HCT116 (cell line): ENCODE measurements at regions not wholly inside any gene's neighbourhood (a gene's known extent, or its start where the extent isn't known, plus 50 kb on each side); places are given as distances from the start of the nearest gene placed in this dataset.
"Not testable (repeated sequence)": the region's sequence is repeated elsewhere in the genome, so short reads cannot be mapped to it uniquely, and the experiment has no call there.

ENCODE experiments used
- ATAC-seq: fragments of 200-7000 bp; cut with Tn5 transposase; 2 replicates; pipeline ENCODE4 v1.9.1; 2020; ENCODE audit warnings: mild to moderate bottlenecking, moderate library complexity
- BruUV-seq: library from RNA; stranded (reverse); fragments of 400-500 nt; replicated peaks from 2 replicates; lab custom pipeline; 2021; lab: Mats Ljungman, UMichigan
- CTCF ChIA-PET: fragments of 300-600 bp; sonication (Branson Sonifier 250); formaldehyde crosslinking; loops from one replicate; lab custom pipeline; 2021; ENCODE audit warnings: antibody characterized with exemption; lab: Charles Lee
- POLR2A ChIA-PET: fragments of 300-600, 350-600 bp; sonication (Branson Sonifier 250); formaldehyde crosslinking; loops from one replicate; lab custom pipeline; 2021; ENCODE audit warnings: antibody characterized with exemption; lab: Charles Lee
- RAD21 ChIA-PET, 2 experiments: fragments of 300-600 bp; sonication (Branson Sonifier 250); formaldehyde crosslinking; loops; one replicate each; lab custom pipeline; 2023; ENCODE audit warnings: low total read pairs in 2 of 2; ENCODE audit not compliant: uncharacterized antibody in 2 of 2, unreplicated experiment in 2 of 2, low non-redundant PET in 1 of 2; lab: Charles Lee
- DNase-seq: peaks from one replicate; pipeline ENCODE4 v3.0.0-alpha.2; 2010; ENCODE audit warnings: low read depth, low spot score
- H2AFZ ChIP-seq: fragments of 200-600 bp; shearing (Covaris generic), sonication (generic); 2 replicates; pipeline ENCODE4 v1.6.1; 2017; ENCODE audit warnings: low read depth, mixed run types, mixed read lengths, antibody characterized with exemption, low read length; ENCODE audit not compliant: poor library complexity, severe bottlenecking
- H3K27ac ChIP-seq: 2 replicates; pipeline ENCODE4 v1.5.1; 2012; ENCODE audit warnings: low read depth, low read length
- H3K27me3 ChIP-seq: fragments of 200-600 bp; sonication (generic); 2 replicates; pipeline ENCODE4 v1.6.1; 2016; ENCODE audit warnings: mixed run types, low read length, mixed read lengths; ENCODE audit not compliant: insufficient read depth
- H3K36me3 ChIP-seq, 2 experiments: fragments of 200-500 bp in 1 of 2; fragments of 200-600 bp in 1 of 2; sonication (Bioruptor generic) in 1 of 2; sonication (generic) in 1 of 2; 2 replicates each; pipeline versions ENCODE4 v1.5.1 to v1.6.1; 2014 to 2016; ENCODE audit warnings: low read length in 2 of 2, inconsistent platforms in 1 of 2, mixed read lengths in 1 of 2, mixed run types in 1 of 2; ENCODE audit not compliant: insufficient read depth in 2 of 2, control insufficient read depth in 1 of 2
- H3K4me1 ChIP-seq, 2 experiments: fragments of 200-600 bp in 1 of 2; sonication (generic) in 1 of 2; 2 replicates each; pipeline versions ENCODE4 v1.5.1 to v1.6.1; 2012 to 2017; ENCODE audit warnings: low read length in 2 of 2, inconsistent platforms in 1 of 2, mild to moderate bottlenecking in 1 of 2, mixed read lengths in 1 of 2, mixed run types in 1 of 2, moderate library complexity in 1 of 2; ENCODE audit not compliant: insufficient read depth in 2 of 2, control insufficient read depth in 1 of 2
- H3K4me2 ChIP-seq: fragments of 200-600 bp; sonication (generic); 2 replicates; pipeline ENCODE4 v1.6.1; 2017; ENCODE audit warnings: mixed run types, low read length, mixed read lengths
- H3K4me3 ChIP-seq, 2 experiments: fragments of 200-600 bp in 1 of 2; sonication (generic) in 1 of 2; replicated peaks in 1 of 2; 2 replicates each; pipeline ENCODE4 v1.5.1; 2011 to 2016; ENCODE audit warnings: low read length in 2 of 2, control low read depth in 1 of 2, low read depth in 1 of 2, mild to moderate bottlenecking in 1 of 2, mixed read lengths in 1 of 2, mixed run types in 1 of 2
- H3K79me2 ChIP-seq: fragments of 200-600 bp; sonication (generic); 2 replicates; pipeline ENCODE4 v1.6.1; 2017; ENCODE audit warnings: mild to moderate bottlenecking, mixed run types, low read length, moderate library complexity, mixed read lengths; ENCODE audit not compliant: insufficient read depth
- H3K9ac ChIP-seq: fragments of 200-600 bp; sonication (generic); 2 replicates; pipeline ENCODE4 v1.6.1; 2016; ENCODE audit warnings: low read length, mixed read lengths
- H3K9me2 ChIP-seq: fragments of 200-600 bp; sonication (generic), shearing (Covaris generic); 2 replicates; pipeline ENCODE4 v1.6.1; 2017; ENCODE audit warnings: mixed run types, mild to moderate bottlenecking, moderate library complexity; ENCODE audit not compliant: insufficient read depth
- H3K9me3 ChIP-seq, 2 experiments: fragments of 200-500 bp in 1 of 2; fragments of 200-600 bp in 1 of 2; sonication (Bioruptor generic) in 1 of 2; sonication (generic) in 1 of 2; 2 replicates each; pipeline ENCODE4 v1.6.1; 2014 to 2017; ENCODE audit warnings: low read length in 2 of 2, mixed read lengths in 2 of 2, inconsistent platforms in 1 of 2, low read depth in 1 of 2, mild to moderate bottlenecking in 1 of 2, mixed run types in 1 of 2, moderate library complexity in 1 of 2; ENCODE audit not compliant: control insufficient read depth in 1 of 2, insufficient read depth in 1 of 2
- H4K20me1 ChIP-seq: fragments of 200-600 bp; sonication (generic), shearing (Covaris generic); 2 replicates; pipeline ENCODE4 v1.6.1; 2017; ENCODE audit warnings: mixed run types, mild to moderate bottlenecking, moderate library complexity; ENCODE audit not compliant: insufficient read depth
- ATF3 ChIP-seq: IDR thresholded peaks from 2 replicates; pipeline ENCODE4 v1.6.1; 2012
- CEBPB ChIP-seq: IDR thresholded peaks from 2 replicates; pipeline ENCODE4 v1.6.1; 2012; ENCODE audit warnings: low read depth
- ELF1 ChIP-seq: IDR thresholded peaks from 2 replicates; pipeline ENCODE4 v1.6.1; 2012; ENCODE audit warnings: low read depth, borderline replicate concordance
- EZH2 ChIP-seq: fragments of 200-600 bp; sonication (generic); IDR thresholded peaks from 2 replicates; pipeline ENCODE4 v1.6.1; 2017; ENCODE audit warnings: antibody characterized with exemption, mixed run types
- FOSL1 ChIP-seq: IDR thresholded peaks from 2 replicates; pipeline ENCODE4 v1.6.1; 2012; ENCODE audit warnings: low read depth
- JUND ChIP-seq: IDR thresholded peaks from 2 replicates; pipeline ENCODE4 v1.6.1; 2012
- SIN3A ChIP-seq: IDR thresholded peaks from 2 replicates; pipeline ENCODE4 v1.6.1; 2012; ENCODE audit warnings: low read depth
- SRF ChIP-seq: IDR thresholded peaks from 2 replicates; pipeline ENCODE4 v1.6.1; 2012; ENCODE audit warnings: low read depth
- intact Hi-C: fragments of 100-400 bp; cut with micrococcal nuclease; formaldehyde crosslinking; loops from 2 replicates; pipeline ENCODE4 v1.10.0; 2022
- TF ChIP-seq, protein P1 (sequence below): IDR thresholded peaks from 2 replicates; pipeline ENCODE4 v1.6.1; 2011; ENCODE audit warnings: mild to moderate bottlenecking, low read length, moderate library complexity; ENCODE audit not compliant: insufficient replicate concordance; ENCODE audit errors: extremely low read depth

DNA sequence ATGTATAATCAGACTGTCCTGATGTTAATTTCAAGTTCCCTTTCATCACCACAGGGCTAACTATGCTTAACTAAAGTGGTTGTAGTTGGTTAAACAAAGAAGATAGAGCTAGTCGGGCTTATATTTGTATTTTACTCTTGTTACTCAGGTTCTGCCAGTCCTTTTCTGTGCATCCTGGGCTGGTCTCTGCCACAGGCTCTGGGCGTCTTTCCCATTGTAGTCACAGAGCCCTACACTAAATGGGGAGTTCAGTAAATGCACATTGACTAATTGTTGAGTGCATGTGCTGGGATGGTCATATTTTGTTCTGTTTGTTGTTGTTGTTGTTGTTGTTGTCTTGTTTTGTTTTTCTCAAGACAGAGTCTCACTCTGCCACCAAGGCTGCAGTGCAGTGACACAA is 125.4 kb upstream of the PGR start (continued):
- TF ChIP-seq, protein P1, sequence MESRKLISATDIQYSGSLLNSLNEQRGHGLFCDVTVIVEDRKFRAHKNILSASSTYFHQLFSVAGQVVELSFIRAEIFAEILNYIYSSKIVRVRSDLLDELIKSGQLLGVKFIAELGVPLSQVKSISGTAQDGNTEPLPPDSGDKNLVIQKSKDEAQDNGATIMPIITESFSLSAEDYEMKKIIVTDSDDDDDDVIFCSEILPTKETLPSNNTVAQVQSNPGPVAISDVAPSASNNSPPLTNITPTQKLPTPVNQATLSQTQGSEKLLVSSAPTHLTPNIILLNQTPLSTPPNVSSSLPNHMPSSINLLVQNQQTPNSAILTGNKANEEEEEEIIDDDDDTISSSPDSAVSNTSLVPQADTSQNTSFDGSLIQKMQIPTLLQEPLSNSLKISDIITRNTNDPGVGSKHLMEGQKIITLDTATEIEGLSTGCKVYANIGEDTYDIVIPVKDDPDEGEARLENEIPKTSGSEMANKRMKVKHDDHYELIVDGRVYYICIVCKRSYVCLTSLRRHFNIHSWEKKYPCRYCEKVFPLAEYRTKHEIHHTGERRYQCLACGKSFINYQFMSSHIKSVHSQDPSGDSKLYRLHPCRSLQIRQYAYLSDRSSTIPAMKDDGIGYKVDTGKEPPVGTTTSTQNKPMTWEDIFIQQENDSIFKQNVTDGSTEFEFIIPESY, result no peak
- TF ChIP-seq ELF1, result no peak
- no peak for TF ChIP-seq EZH2

DNA sequence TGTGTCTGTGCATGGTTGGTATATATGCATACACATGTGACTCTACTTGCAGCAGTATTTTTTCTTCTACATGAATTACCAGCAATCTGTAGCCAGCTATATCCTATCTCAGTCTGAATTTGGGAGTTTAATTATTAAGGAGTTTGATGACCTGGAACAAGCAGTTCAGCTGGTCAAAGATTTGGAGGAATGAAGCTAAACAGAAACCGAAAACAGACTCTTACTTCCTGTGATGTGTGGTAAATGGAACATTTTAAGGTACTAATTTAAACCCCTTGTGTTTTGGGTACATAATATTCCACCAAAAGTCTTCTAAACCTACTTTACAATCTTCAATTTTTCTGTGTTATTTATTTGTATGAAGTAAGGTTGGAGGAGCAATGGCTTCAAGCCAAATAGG is 124.4 kb upstream of the PGR start:
- no peaks in the 10 kb centered on the region for H4K20me1 ChIP-seq
- H3K4me3 ChIP-seq, result no peak overlapping the region
- DNase-seq (no peak), ATAC-seq (no peak)
- no peaks in the 10 kb centered on the region; the same call in 1 of the 2 replicates for H3K27me3 ChIP-seq
- H3K36me3 ChIP-seq, result no peaks in the 10 kb centered on the region
- H3K9me3 ChIP-seq, result no peaks in the 10 kb centered on the region
- no peaks in the 10 kb centered on the region for H3K4me1 ChIP-seq
- no peak overlapping the region for H3K9ac ChIP-seq
- BruUV-seq, result no TSS peak
- POLR2A ChIA-PET, result no interaction called here
- no peaks in the 10 kb centered on the region for H3K79me2 ChIP-seq
- no peaks in the 10 kb centered on the region for H3K9me2 ChIP-seq
- CTCF ChIA-PET, result no interaction called here
- H2AFZ ChIP-seq, result no peak overlapping the region
- intact Hi-C loops, result no loop called here
- RAD21 ChIA-PET, result no interaction called here
- no peak overlapping the region for H3K27ac ChIP-seq
- no peak overlapping the region for H3K4me2 ChIP-seq
- TF ChIP-seq JUND (no peak), EZH2 (no peak), ELF1 (no peak), ATF3 (no peak), SRF (no peak), SIN3A (no peak), CEBPB (no peak), FOSL1 (no peak)

- H3K9me3 ChIP-seq, H3K4me3 ChIP-seq, H3K36me3 ChIP-seq, CTCF ChIA-PET, DNase-seq, H3K4me1 ChIP-seq, H3K9ac ChIP-seq, H3K4me2 ChIP-seq, BruUV-seq, ATAC-seq, H3K27ac ChIP-seq, H2AFZ ChIP-seq, POLR2A ChIA-PET, H3K27me3 ChIP-seq, intact Hi-C loops, RAD21 ChIA-PET, H3K79me2 ChIP-seq, H4K20me1 ChIP-seq, H3K9me2 ChIP-seq: not testable (repeated sequence)
These were observed 116.0 kb upstream of the PGR start for GRCh38 chr11:101245635-101246034.

DNA sequence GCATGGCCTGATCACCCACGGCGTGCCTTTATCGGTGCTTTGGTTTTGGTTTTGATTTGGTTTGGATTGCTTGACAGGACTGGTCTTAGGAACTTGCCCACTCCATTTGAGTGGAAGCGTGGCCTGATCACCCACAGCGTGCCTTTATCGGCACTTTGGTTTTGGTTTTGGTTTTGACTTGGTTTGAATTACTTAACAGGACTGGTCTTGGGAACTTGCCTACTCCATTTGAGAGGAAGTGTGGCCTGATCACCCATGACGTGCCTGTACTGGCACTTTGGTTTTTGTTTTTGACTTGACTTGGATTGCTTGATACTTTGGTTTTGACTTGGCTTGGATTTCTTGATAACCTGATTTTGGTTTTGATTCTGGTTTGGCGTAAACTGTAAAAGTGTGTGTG is 115.5 kb upstream of the PGR start:
- H2AFZ ChIP-seq, H3K9me2 ChIP-seq, H3K4me2 ChIP-seq, POLR2A ChIA-PET, intact Hi-C loops, DNase-seq, H3K9ac ChIP-seq, BruUV-seq, RAD21 ChIA-PET, ATAC-seq, H3K79me2 ChIP-seq, H3K27me3 ChIP-seq, H3K27ac ChIP-seq, H3K9me3 ChIP-seq, H3K4me1 ChIP-seq, H3K4me3 ChIP-seq, CTCF ChIA-PET, H4K20me1 ChIP-seq, H3K36me3 ChIP-seq: not testable (repeated sequence)
